IPS DF 4.7 (cell line): ENCODE measurements at regions not wholly inside any gene's neighbourhood (a gene's known extent, or its start where the extent isn't known, plus 50 kb on each side); places are given as distances from the start of the nearest gene placed in this dataset.
"Not testable (repeated sequence)": the region's sequence is repeated elsewhere in the genome, so short reads cannot be mapped to it uniquely, and the experiment has no call there.

ENCODE experiments used
- DNase-seq: peaks from one replicate; pipeline ENCODE4 v3.0.0-alpha.2; 2013; ENCODE audit warnings: low spot score; ENCODE audit errors: extremely low read depth

DNA sequence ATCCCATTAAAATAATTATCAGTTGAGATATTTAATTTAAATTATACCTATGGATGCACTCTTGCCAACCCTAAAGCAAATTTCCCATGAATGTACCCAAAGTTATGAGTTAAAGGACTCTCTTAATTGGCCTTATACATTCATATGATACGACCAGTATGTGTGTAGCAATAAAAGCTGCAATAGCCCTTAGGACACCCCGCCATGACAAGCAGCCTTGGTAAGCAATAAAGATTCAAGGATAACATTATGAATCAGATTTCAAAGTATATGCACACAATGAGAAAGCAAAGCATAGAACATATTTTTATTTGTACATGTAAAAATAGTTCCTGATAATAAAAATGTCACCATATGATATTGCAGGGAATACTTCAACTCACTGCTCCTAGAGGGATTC, 1699.3 kb upstream of the CDH9 start:
- DNase-seq = no peak

DNA sequence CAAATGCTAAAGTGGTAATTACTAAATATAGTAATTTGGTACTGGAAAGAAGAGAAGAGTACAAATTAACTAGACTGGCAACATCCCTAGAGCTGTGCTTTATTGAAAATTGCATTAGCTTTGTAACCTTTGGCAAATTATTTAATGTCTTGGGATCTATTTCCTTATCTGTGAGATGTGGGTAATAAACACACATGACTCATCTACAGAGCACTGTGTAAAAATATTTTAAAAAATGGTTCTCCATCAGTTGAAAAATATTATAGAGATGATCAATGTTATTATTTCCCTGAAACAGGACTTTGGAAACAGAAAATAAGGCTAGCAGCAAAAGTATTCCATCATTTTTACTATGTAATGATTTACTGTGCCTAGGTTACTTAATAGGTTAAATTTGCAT, 1698.8 kb upstream of the CDH9 start:
- DNase-seq = no peak

DNA sequence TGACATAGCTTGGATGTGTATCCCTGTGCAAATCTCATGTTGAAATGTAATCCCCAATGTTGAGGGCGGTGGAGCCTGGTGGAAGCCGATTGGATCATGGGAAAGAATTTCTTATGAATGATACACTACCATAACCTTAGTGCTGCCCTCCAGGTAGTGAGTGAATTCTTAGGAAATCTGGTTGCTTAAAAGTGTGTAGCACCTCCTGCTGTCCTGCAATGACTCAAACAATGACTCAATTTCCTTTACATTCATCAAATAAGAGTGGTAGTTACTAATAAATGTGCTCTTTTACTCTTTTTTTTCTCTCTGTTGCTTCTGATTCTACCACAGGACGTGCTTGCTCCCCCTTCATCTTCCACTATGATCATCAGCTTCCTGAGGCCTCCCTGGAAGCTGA, 1696.0 kb upstream of the CDH9 start:
- DNase-seq = no peak

DNA sequence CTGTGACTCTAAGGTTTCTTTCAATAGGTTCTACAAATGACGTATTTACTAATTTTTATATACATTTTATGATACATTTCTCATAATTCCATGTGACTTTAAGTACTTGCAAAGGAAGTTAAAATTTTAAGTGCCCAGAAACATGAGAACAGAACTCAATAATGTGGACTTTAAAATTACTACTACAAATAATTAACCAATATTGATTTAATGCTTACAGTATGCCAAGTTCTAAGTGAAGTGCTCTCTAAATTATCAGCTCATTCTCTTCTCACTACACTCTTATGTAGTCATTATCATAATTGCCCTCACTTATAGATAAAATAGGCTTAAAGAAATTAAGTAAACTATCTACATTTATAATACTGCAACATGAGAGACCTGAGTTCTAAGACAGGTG, 1690.7 kb upstream of the CDH9 start:
- DNase-seq = no peak

DNA sequence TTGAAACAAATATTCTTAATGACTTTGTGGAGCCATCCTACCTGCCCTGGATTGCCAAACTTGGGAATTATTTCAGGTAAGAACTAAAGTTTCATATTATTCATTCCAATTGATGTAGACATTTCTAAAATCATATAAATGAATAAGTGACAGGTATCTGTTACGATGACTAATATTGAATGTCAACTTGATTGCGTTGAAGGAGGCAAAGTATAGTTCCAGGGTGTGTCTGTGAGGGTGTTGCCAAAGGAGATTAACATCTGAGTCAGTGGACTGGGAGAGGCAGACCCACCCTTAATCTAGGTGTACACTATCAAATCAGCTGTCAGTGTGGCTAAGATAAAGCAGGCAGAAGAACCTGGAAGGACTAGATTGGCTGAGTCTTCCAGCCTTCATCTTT, 1688.4 kb upstream of the CDH9 start:
- DNase-seq = no peak

DNA sequence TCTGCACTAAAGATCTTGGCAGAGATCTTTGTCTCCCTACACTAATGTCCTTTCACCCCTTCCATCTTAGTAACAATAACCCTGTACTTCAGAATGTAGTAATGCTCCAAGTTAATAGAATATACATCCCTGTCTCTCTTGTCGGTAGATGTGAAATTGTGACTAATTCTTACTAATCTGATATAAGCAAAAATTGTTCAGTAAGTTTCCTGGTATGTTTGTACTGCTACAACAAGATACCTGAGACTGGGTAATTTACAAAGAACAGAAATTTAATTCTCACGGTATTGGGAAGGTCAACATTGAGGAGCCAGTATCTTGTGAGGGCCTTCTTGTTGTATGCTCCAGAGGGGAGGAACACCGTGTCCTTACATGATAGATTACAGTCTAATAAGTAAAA, 1686.6 kb upstream of the CDH9 start:
- DNase-seq = no peak

DNA sequence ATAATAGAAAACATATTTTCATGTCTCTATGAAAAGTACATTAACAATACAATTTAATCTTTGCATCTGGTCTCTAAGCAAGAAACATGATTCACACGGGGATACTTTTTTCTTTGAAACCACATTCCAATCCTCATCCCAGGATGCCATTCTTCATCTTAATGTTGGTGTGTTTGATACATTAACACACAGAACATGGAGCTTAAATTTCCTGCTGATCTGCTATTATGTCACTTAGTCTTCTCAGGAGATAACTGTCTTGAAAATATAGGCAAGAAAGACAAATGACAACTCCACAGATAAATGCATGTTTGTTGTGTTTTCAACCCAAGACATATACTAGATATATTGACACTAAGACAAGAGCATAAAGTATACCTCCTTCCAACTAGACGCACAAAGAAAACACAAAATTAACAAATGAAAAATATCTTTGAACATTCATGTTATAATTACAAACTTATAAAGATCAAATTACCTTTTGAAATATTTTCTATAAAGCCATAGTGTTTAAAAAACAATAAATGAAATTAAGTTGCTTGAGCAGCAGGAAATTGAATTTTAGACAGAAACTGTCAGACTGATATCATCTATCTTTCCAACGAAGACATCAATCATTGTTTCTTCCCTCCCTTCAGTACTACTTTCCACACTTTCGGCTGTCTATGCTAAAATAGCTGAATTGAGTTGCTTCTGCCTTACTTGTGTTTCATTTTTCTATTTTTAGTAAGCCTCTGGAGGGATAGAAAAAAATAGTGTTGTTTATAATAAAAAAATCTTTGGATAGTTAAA, 1676.7 kb upstream of the CDH9 start:
- no peak for DNase-seq

DNA sequence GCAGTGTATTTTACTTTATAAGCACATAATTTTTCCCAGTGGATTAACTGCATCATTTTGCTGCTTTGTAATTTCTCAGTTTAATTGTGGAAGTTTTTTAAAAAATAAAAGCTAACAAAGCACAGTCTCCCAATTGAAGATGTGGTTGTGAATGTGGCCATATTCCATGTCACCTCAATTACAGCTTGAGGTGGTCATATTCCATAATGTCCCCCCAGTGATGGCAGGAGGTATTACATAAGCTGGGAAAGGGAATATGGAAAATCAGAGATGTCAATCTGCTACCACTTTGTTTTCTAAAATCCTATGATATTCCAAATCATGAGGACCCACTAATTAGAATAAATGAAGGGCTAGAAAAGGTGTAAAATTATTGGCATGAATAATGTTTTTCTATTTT, 1672.0 kb upstream of the CDH9 start:
- no peak for DNase-seq

DNA sequence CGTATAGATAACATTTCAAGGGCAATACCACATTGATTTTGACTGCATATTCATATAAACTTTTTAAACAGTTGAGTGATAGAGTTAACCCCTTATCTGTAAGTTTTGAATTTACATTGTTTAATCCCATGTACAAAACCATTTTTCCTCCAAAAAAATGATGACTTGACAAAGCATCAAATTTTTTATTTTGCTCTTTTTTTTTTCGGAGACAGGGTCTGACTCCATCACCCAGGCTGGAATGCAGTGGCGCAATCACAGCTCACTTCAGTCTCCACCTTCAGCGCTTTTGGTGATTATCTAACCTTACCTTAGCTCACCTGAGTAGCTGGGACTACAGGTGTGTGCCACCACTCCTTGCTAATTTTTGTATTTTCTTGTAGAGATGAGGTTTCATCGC, 1670.1 kb upstream of the CDH9 start:
- DNase-seq = no peak

DNA sequence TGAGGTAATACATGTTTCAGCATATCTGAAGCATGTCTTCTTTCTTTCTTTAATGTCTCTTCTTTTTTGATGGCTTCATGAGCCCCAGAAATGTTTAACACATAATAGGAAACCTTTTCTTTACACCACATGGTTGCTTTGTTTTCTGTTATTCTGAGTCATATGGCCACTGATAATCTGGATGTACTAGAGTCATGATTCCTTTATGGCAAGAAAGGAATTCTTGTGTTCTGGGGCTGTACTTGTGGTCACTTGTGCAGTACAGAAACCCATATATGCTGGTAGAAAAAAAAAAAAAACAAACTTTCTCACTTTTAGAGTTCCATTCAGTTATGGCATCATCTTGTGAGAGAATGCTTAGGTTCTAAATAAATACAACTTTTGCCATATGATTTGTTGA, 1669.3 kb upstream of the CDH9 start:
- DNase-seq = no peak

DNA sequence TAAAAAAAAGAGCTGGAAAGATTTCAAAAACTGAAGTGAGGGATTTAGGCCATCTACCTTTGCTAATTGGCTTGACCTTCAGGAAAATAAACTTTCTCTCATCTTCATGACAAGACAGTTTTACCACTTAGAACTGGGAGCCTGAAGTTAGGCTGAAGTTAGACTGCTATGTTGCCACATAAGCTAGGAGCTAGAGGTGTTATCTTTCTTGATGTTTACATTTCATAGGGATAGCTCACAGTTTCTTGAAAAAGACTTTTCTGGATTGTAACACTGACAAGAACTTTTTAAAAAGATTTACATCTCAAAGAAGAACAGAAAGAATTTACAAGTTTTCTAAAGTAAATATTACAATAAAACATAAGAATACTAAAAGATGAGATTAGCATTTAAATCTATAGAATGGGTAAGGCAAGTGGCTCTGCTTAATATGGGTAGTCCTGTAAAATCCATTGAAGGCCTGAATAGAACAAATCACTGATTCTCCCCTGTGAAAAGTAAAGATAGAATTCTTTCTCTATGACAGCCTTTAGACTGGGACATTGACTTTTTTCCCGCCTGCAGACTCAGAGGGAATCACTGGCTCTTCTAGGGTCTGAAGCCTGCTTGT, 1665.4 kb upstream of the CDH9 start:
- no peak for DNase-seq

DNA sequence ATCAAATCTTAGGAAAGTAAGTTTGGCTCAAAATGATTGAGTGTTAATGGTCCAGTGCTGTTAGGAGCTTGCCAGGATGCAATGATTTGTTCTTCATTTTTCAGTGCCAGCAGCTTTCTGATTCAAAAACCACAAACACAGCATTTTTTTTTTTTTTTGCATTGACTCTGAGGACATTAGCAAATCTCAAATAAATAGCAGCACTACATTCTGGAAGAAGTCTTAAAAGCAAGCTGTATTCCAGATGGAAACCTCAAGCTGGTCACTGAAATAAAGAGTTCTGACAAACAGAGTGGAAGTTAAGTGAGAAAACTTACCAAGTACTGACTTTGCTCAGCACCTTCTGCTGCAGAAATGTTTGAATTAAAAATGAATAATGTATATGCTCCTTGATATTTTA, 1653.1 kb upstream of the CDH9 start:
- no peak for DNase-seq

DNA sequence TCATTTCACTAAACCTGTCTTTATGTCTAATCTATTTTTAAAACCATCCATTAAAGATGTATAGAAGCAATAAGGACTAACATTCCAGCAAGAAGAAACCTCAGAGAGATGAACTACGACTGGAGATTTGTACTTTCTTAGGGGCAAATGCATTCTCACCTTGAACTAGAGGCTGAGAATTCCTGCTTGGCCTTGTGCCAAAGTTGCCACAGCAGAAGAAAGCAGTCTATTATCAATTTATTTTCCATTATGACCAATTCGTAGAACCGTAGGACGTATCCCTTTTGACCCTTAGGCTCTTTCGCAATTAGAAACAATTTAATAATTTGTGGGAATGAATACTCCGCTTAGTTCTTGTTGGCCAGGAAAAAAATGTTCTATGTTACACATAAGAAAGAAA, 1647.4 kb upstream of the CDH9 start:
- DNase-seq = no peak

DNA sequence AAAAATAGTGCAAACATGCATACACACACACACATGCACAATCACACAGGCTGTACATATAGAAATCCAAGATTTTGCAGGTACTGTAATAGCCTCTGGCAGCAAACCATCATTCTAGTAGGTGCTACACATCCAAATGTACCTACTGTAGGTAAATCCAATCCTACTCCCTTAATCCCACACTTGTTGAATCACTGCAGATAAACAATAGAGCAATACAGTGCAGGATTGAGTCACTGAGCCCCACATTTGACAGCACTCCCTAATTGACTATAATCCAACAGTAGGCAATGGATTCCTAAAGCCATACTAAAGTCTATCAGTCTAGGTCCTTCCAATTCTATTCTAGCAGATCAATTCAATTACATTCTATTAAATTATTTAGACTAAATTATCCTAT, 1640.5 kb upstream of the CDH9 start:
- no peak for DNase-seq

DNA sequence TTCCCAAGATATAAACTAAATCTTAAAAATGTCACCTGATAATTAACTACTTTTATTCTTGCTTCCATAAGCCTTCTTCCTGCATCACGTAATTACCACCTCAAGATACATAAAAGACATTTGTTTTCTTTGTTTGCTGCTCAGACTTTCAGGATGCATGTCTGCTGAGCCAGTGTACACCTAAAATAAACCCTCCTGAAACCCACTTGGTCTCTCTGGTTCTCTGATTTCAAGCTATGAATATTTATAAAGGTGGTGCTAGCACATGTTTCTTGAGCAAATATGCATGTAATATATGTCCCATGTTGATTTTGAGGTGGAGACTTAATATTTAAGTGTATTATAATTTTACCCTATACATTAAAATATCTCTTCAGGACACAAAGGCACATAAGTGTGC, 1627.7 kb upstream of the CDH9 start:
- no peak for DNase-seq

DNA sequence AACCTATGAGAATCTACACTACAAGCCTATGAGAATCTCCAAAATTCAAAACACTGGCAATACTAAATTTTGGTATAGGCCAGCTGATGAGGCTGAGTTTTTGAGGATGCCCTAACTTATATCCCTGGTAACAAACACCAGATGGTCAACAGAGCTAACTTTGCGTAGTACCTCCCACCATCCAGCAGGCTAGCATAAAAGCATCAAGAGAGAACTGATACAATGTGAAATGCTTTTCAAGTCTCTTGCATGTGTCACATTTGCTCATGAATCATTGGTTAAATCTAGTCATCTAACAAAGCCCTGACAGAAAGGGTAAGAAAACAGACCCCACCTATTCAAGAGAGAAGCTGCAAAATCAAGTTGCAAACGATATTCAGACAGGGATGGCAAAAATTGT, 1609.7 kb upstream of the CDH9 start:
- DNase-seq = no peak

DNA sequence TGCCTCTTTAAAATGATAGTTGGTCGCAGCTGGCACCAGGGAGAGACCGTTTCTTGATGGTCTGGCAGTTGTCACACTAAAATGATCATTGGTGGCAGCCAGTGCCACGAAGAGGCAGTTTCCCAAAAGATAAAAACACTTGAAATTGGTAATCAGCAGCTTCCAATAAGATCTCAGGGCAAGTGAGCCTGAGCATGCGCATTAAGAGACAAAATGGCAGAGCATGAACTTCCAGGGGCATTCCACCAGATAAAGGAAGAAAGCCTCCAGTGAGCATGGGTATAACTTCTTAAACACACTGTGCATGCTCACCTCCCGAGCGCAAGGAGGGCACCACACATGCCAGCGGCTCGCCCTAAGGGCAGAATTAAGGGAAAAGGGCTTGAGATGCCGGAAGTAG, 1594.2 kb upstream of the CDH9 start:
- DNase-seq = no peak

DNA sequence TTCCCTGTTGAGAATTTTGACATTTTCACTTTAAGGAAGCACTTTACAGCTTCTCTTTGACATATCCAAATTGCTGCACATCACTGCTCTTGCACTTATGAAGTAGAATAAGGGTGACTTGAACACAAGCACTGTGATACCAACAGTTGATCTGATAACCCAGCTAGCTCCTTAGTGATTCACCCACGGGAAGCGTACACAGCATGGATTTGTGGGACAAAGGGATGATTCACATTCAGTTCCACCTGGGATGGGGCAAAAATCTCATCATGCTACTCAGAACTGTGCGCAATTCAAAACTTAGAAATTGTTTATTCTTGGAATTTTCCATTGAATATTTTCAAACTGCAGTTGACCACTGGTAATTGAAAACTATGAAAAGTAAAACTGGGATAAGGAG, 1565.5 kb upstream of the CDH9 start:
- no peak for DNase-seq

DNA sequence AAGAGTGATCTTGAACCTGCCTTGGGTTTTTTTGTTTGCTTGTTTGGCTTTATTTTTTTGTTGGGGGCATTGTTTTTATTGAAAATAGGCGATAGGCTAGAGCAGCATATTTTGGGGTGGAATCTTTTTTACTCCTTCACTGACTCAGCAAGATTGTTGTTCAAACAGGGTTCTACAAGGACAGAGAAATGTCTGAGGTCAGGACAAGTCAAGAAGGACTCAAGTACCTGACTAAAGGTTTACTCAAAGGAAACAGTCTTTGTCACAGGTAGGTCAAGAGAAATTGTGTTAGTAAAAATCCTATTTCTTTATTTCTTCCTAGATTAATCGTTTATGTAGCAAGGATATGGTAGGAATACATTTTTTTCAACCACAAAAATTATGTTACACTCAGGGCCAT, 1564.0 kb upstream of the CDH9 start:
- no peak for DNase-seq

DNA sequence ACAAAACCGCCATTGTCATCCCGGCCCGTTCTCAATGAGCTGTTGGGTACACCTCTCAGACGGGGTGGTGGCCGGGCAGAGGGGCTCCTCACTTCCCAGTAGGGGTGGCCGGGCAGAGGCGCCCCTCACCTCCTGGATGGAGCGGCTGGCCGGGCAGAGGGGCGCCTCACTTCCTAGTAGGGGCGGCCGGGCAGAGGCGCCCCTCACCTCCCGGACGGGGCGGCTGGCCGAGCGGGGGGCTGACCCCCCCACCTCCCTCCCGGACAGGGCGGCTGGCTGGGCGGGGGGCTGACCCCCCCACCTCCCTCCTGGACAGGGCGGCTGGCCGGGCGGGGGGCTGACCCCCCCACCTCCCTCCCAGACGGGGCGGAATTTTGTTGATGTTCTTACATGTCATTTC, 1558.3 kb upstream of the CDH9 start:
- not testable (repeated sequence) for DNase-seq

DNA sequence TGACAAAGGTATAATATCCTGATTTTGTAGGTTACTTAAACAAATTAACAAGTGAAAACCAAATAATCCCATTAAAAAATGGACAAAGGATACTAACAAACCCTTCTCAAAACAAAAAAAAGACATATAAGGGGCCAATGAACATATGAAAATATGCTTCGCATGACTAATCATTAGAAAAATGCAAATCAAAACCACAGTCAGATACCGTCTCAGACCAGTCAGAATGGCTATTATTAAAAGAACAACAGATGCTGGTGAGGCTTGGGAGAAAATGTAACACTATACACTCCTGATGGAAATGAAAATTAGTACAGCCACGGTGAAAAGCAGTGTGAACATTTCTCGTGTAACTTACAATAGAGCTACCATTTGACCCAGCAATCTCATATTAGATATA, 1542.2 kb upstream of the CDH9 start:
- DNase-seq = no peak

DNA sequence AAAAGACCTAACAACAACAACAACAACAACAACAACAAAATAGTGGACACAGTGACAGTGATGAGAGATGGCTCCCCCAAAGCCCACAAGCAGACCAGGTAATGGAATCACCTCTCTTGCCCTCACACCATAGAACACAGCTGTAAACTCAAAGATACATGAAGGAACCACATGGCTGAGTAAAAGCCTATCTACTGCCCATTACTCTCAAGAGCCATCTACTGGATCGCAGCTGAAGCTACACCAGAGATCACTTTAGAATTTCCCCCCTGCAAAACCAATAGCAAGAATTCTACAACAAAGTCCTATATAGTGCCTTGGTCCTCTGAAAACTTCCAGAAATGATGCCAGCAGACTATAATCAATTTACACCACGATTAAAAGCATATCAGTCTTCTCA, 1537.6 kb upstream of the CDH9 start:
- DNase-seq = no peak

DNA sequence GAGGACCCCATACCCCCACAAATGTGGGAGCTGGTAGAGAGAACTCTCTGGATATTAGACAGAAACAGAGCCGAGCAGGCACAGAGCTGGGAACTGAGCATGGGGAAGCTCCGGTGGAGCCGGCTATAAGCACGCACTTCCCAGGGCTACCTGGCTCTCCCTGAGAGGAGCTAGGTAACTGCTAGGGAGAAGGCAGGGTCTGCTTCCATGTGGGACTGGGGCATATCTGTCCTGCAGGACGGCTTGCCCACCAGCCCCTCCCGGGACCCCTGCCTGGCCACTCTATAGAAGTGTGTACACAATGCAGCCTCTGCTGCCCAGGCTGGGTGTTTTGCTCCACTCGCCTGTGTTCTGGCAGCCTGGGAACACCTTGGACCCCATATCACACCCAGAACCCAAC, 1537.0 kb upstream of the CDH9 start:
- no peak for DNase-seq

DNA sequence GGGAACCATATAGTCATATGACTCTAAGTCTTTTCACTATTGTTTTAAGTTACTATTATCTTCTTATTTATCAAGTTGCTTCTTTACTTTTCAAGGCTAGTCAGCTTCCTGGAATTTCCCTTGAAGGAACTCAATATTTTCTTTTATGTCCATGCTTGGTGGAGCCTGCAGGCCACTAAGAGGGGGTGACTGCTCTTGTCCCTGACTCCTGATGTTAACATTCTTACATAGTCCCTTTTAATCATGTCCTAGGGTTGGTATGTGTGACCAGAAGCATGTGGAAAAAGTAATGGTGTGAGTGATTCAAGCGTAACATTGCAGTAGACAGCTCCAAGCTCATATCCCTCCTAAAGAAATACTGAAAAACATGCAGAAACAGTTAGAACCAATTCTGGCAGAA, 1536.2 kb upstream of the CDH9 start:
- DNase-seq = no peak
